Fibroblast of pulmonary artery (primary cell): ENCODE measurements at regions not wholly inside any gene's neighbourhood (a gene's known extent, or its start where the extent isn't known, plus 50 kb on each side); places are given as distances from the start of the nearest gene placed in this dataset.

ENCODE experiments used
- DNase-seq: peaks from one replicate; pipeline ENCODE4 v3.0.0-alpha.2; 2010; ENCODE audit warnings: low read depth
- H3K4me3 ChIP-seq: replicated peaks from 2 replicates; pipeline ENCODE4 v1.5.1; 2011; ENCODE audit warnings: low read depth, mild to moderate bottlenecking, control low read depth, low read length, moderate library complexity
- CTCF ChIP-seq: IDR thresholded peaks from 2 replicates; pipeline ENCODE4 v1.5.1; 2011; ENCODE audit warnings: mild to moderate bottlenecking, control low read depth, low read length, inconsistent platforms; ENCODE audit errors: missing control alignments

GRCh38 chr11:98674390-98674789, 346.4 kb upstream of the CNTN5 start:
- no peak for TF ChIP-seq CTCF
- no peak overlapping the region for H3K4me3 ChIP-seq
- no peak for DNase-seq

- H3K4me3 ChIP-seq: no peak overlapping the region
- no peak for TF ChIP-seq CTCF
- DNase-seq: no peak
Observed at GRCh38 chr11:98679673-98680072, 341.1 kb upstream of the CNTN5 start.

GRCh38 chr11:98701541-98701940, 319.2 kb upstream of the CNTN5 start:
- no peak for TF ChIP-seq CTCF
- DNase-seq: peak; percentile 41

GRCh38 chr11:98703779-98704556, 316.8 kb upstream of the CNTN5 start:
- no peak for DNase-seq
- no peak overlapping the region for H3K4me3 ChIP-seq
- no peak for TF ChIP-seq CTCF

More at GRCh38 chr11:98701541-98701940, 319.2 kb upstream of the CNTN5 start:
- H3K4me3 ChIP-seq: no peak overlapping the region

GRCh38 chr11:98710026-98710425, 310.7 kb upstream of the CNTN5 start:
- no peak for TF ChIP-seq CTCF
- H3K4me3 ChIP-seq: no peak overlapping the region
- no peak for DNase-seq

- TF ChIP-seq CTCF: no peak
- DNase-seq: peak; percentile 63
- H3K4me3 ChIP-seq: no peak overlapping the region
Observed at GRCh38 chr11:98710986-98711385, 309.8 kb upstream of the CNTN5 start.

- H3K4me3 ChIP-seq: no peak overlapping the region
- no peak for TF ChIP-seq CTCF
- no peak for DNase-seq
Observed at GRCh38 chr11:98720951-98721350, 299.8 kb upstream of the CNTN5 start.
